HepG2 (cell line): ENCODE measurements at regions not wholly inside any gene's neighbourhood (a gene's known extent, or its start where the extent isn't known, plus 50 kb on each side); places are given as distances from the start of the nearest gene placed in this dataset.

Experiments
- ATAC-seq: fragments of 200-7000 bp; cut with Tn5 transposase; 3 replicates; pipeline ENCODE4 v1.9.1; 2020; ENCODE audit warnings: mild to moderate bottlenecking, moderate library complexity
- BruUV-seq: library from RNA; stranded (reverse); fragments of 400-500 nt; replicated peaks from 2 replicates; lab custom pipeline; 2021; lab: Mats Ljungman, UMichigan
- CTCF ChIA-PET: fragments of 300-600 bp; formaldehyde crosslinking; extraction: SDS; loops from one replicate; lab custom pipeline; 2021; ENCODE audit warnings: low total read pairs, inconsistent platforms, low intra/inter-chr PET ratio; lab: Yijun Ruan, JAX
- POLR2A ChIA-PET: fragments of 350-600 bp; sonication (Branson Sonifier 250); formaldehyde crosslinking; loops from one replicate; lab custom pipeline; 2020; ENCODE audit warnings: antibody characterized with exemption, inconsistent platforms; lab: Yijun Ruan, JAX
- DNase-seq: peaks from one replicate; pipeline ENCODE4 v3.0.0-alpha.2; 2015; ENCODE audit warnings: low spot score
- FAIRE-seq: peaks from 3 replicates; lab custom pipeline; 2011; peaks lifted over from hg19 to GRCh38; lab: Jason Lieb, UNC
- H2AFZ ChIP-seq: one replicate; pipeline ENCODE4 v1.6.1; 2011; ENCODE audit warnings: low read length, inconsistent platforms
- H3K27ac ChIP-seq: fragments of 300-600 bp; 3 replicates; pipeline ENCODE4 v1.8.0; 2011; ENCODE audit warnings: mixed run types, mild to moderate bottlenecking, mixed read lengths, low read length, inconsistent platforms; ENCODE audit not compliant: insufficient read depth; ENCODE audit errors: extremely low read length
- H3K27me3 ChIP-seq, 2 experiments: fragments of 200-600 bp in 1 of 2; 2 replicates in 1 of 2; 3 replicates in 1 of 2; pipeline versions ENCODE4 v1.6.0 to v1.8.0; 2011; ENCODE audit warnings: low read length in 2 of 2, mild to moderate bottlenecking in 2 of 2, moderate library complexity in 2 of 2, inconsistent platforms in 1 of 2; ENCODE audit not compliant: insufficient read depth in 2 of 2, control insufficient read depth in 1 of 2
- H3K36me3 ChIP-seq, 2 experiments: fragments of 200-600 bp in 1 of 2; replicated peaks in 1 of 2; 2 replicates in 1 of 2; 3 replicates in 1 of 2; pipeline versions ENCODE4 v1.5.1 to v1.8.0; 2011; ENCODE audit warnings: low read length in 2 of 2, inconsistent platforms in 1 of 2; ENCODE audit not compliant: insufficient read depth in 2 of 2, control insufficient read depth in 1 of 2
- H3K4me1 ChIP-seq: 2 replicates; pipeline ENCODE4 v1.5.1; 2012; ENCODE audit warnings: low read length, inconsistent platforms; ENCODE audit not compliant: insufficient read depth
- H3K4me2 ChIP-seq: 2 replicates; pipeline ENCODE4 v1.6.0; 2011; ENCODE audit warnings: low read depth, low read length, inconsistent platforms
- H3K4me3 ChIP-seq, 3 experiments: fragments of 200-600 bp in 1 of 3; sonication (generic), shearing (Covaris generic) in 1 of 3; replicated peaks in 1 of 3; 2 replicates each; pipeline ENCODE4 v1.5.1; 2011 to 2016; ENCODE audit warnings: low read length in 3 of 3, inconsistent platforms in 2 of 3, low read depth in 2 of 3, mild to moderate bottlenecking in 2 of 3, control low read depth in 1 of 3, mixed read lengths in 1 of 3; ENCODE audit not compliant: insufficient read depth in 1 of 3
- H3K79me2 ChIP-seq: one replicate; pipeline ENCODE4 v1.6.1; 2011; ENCODE audit warnings: low read length, inconsistent platforms; ENCODE audit not compliant: insufficient read depth
- H3K9ac ChIP-seq: 2 replicates; pipeline ENCODE4 v1.6.0; 2011; ENCODE audit warnings: mild to moderate bottlenecking, low read depth, low read length, inconsistent platforms; ENCODE audit not compliant: insufficient read depth
- H3K9me3 ChIP-seq: 2 replicates; pipeline ENCODE4 v1.5.1; 2012; ENCODE audit warnings: mild to moderate bottlenecking, low read length
- H4K20me1 ChIP-seq: 2 replicates; pipeline ENCODE4 v1.6.0; 2011; ENCODE audit warnings: inconsistent platforms, mild to moderate bottlenecking, low read length, moderate library complexity; ENCODE audit not compliant: insufficient read depth
- ARID2 ChIP-seq: sonication (generic); formaldehyde crosslinking; IDR thresholded peaks from 2 replicates; pipeline ENCODE4 v1.8.1; 2022; ENCODE audit warnings: mild to moderate bottlenecking, missing genetic modification reagents, borderline replicate concordance
- BORCS8-MEF2B ChIP-seq: sonication (generic); formaldehyde crosslinking; IDR thresholded peaks from 2 replicates; pipeline ENCODE4 v1.8.0; 2022; ENCODE audit warnings: mild to moderate bottlenecking, missing genetic modification reagents
- KLF16 ChIP-seq, 2 experiments: sonication (generic) in 1 of 2; formaldehyde crosslinking in 1 of 2; IDR thresholded peaks; 2 replicates each; pipeline versions ENCODE4 v1.6.1 to v1.8.0; 2016 to 2023; ENCODE audit warnings: missing genetic modification reagents in 2 of 2, missing compliant biosample characterization in 1 of 2
- MNT ChIP-seq: fragments of 450-650 bp; IDR thresholded peaks from 2 replicates; pipeline ENCODE4 v1.6.1; 2016
- PCBP2 ChIP-seq: fragments of 200-400 bp; formaldehyde crosslinking; optimal IDR thresholded peaks from 2 replicates; pipeline ENCODE3; 2018; ENCODE audit warnings: low read length, low read depth; ENCODE audit not compliant: poor library complexity, severe bottlenecking
- SIX1 ChIP-seq: sonication (generic); formaldehyde crosslinking; IDR thresholded peaks from 2 replicates; pipeline ENCODE4 v1.4.0; 2020; ENCODE audit warnings: missing genetic modification reagents, borderline replicate concordance
- ZBTB4 ChIP-seq: sonication (generic); formaldehyde crosslinking; IDR thresholded peaks from 2 replicates; pipeline ENCODE4 v1.4.0; 2020; ENCODE audit warnings: missing genetic modification reagents, mild to moderate bottlenecking, borderline replicate concordance
- ZNF138 ChIP-seq: sonication (generic); formaldehyde crosslinking; IDR thresholded peaks from 2 replicates; pipeline ENCODE4 v1.5.0; 2020; ENCODE audit warnings: mild to moderate bottlenecking, low read depth, missing genetic modification reagents
- ZSCAN25 ChIP-seq: sonication (generic); formaldehyde crosslinking; IDR thresholded peaks from 2 replicates; pipeline ENCODE4 v1.8.0; 2022; ENCODE audit warnings: mild to moderate bottlenecking, missing genetic modification reagents
- WGBS: methylation state at CpG from one replicate; pipeline ENCODE4 v1.1.6; 2017; ENCODE audit warnings: low lambda C conversion rate; 5-methylcytosine and 5-hydroxymethylcytosine counted together
- in situ Hi-C: cut with HindIII; loops from 2 replicates; pipeline ENCODE4 v1.10.0; 2017; ENCODE audit warnings: low pct_unique_long_range_greater_than_20kb; ENCODE audit not compliant: extremely low pct_ligation_motif_present
- intact Hi-C: fragments of 100-400 bp; cut with micrococcal nuclease; formaldehyde crosslinking; loops from one replicate; pipeline ENCODE4 v1.10.0; 2022; ENCODE audit not compliant: unreplicated experiment
- TF ChIP-seq, protein P1 (sequence below), 2 experiments: sonication (generic) in 1 of 2; formaldehyde crosslinking in 1 of 2; IDR thresholded peaks; 2 replicates each; pipeline versions ENCODE4 v1.5.1 to v1.6.1; 2011 to 2020; ENCODE audit warnings: borderline replicate concordance in 1 of 2, low read depth in 1 of 2, low read length in 1 of 2, mild to moderate bottlenecking in 1 of 2, missing genetic modification reagents in 1 of 2, moderate library complexity in 1 of 2

- TF ChIP-seq SIX1 (CRISPR knock-in tag): no peak
- no peak for TF ChIP-seq BORCS8-MEF2B
These were observed 246.7 kb downstream of the HS3ST1 start (continued) for GRCh38 chr4:11182031-11182430.

- CTCF ChIA-PET: no interaction called here
- H4K20me1 ChIP-seq: no peaks in the 10 kb centered on the region
- H3K27ac ChIP-seq: no peak overlapping the region
- no peaks in the 10 kb centered on the region for H3K36me3 ChIP-seq
- no peaks in the 10 kb centered on the region for H3K79me2 ChIP-seq
- H3K27me3 ChIP-seq: no peaks in the 10 kb centered on the region
- FAIRE-seq (no peak), ATAC-seq (no peak), DNase-seq (no peak)
- intact Hi-C loops: no loop called here
- no peak overlapping the region for H3K4me3 ChIP-seq
- H3K4me1 ChIP-seq: no peaks in the 10 kb centered on the region
- TF ChIP-seq KLF16 (CRISPR knock-in tag; IDR thresholded peaks at IDR 0.05) (no peak), ARID2 (CRISPR knock-in tag) (no peak), MNT (peak; percentile 34; the same call in 1 of the 2 replicates), ZNF138 (no peak)
- peaks cover 81% of the 10 kb centered on the region for H3K9me3 ChIP-seq
- BruUV-seq: no TSS peak
- in situ Hi-C loops: no loop called here
- WGBS: 13% methylated on average over 2 of the region's 2 CpGs
- no peak overlapping the region for H3K9ac ChIP-seq
- H3K4me2 ChIP-seq: no peak overlapping the region
- POLR2A ChIA-PET: no interaction called here
- H2AFZ ChIP-seq: no peak overlapping the region
These were observed 248.9 kb downstream of the HS3ST1 start for GRCh38 chr4:11179796-11180195.

GRCh38 chr4:11178433-11178832, 250.3 kb downstream of the HS3ST1 start:
- H3K27me3 ChIP-seq: no peaks in the 10 kb centered on the region
- H2AFZ ChIP-seq: no peak overlapping the region
- ATAC-seq (no peak), FAIRE-seq (no peak), DNase-seq (no peak)
- no peak overlapping the region for H3K27ac ChIP-seq
- H3K4me2 ChIP-seq: no peak overlapping the region
- 4% methylated on average over 5 of the region's 5 CpGs for WGBS
- POLR2A ChIA-PET: no interaction called here
- H3K4me1 ChIP-seq: no peaks in the 10 kb centered on the region
- in situ Hi-C loops: no loop called here
- intact Hi-C loops: no loop called here
- BruUV-seq: no TSS peak
- H3K79me2 ChIP-seq: no peaks in the 10 kb centered on the region
- H3K36me3 ChIP-seq: no peaks in the 10 kb centered on the region
- H4K20me1 ChIP-seq: no peaks in the 10 kb centered on the region
- H3K9me3 ChIP-seq: peaks cover 86% of the 10 kb centered on the region
- no peak overlapping the region for H3K9ac ChIP-seq
- CTCF ChIA-PET: no interaction called here
- no peak overlapping the region for H3K4me3 ChIP-seq
- no peak for TF ChIP-seq ZSCAN25 (CRISPR knock-in tag)
- no peak for TF ChIP-seq ZBTB4 (CRISPR knock-in tag)
- no peak for TF ChIP-seq PCBP2
- TF ChIP-seq, protein P1, sequence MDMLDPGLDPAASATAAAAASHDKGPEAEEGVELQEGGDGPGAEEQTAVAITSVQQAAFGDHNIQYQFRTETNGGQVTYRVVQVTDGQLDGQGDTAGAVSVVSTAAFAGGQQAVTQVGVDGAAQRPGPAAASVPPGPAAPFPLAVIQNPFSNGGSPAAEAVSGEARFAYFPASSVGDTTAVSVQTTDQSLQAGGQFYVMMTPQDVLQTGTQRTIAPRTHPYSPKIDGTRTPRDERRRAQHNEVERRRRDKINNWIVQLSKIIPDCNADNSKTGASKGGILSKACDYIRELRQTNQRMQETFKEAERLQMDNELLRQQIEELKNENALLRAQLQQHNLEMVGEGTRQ (IDR thresholded peaks at IDR 0.05; ENCODE audit: low read depth, low read length): peak; percentile 35; the same call in 1 of the 2 replicates
- TF ChIP-seq, protein P1 (CRISPR knock-in tag; IDR thresholded peaks at IDR 0.05; ENCODE audit: borderline replicate concordance): no peak
